Endodermal cell (in vitro differentiated cells): ENCODE measurements at regions not wholly inside any gene's neighbourhood (a gene's known extent, or its start where the extent isn't known, plus 50 kb on each side); places are given as distances from the start of the nearest gene placed in this dataset.

Experiments used
- DNase-seq: peaks from one replicate; pipeline ENCODE4 v3.0.0-alpha.2; 2017
- H3K27ac ChIP-seq: 2 replicates; pipeline ENCODE4 v1.5.1; 2013; ENCODE audit warnings: mild to moderate bottlenecking, low read depth, low read length, moderate library complexity
- H3K27me3 ChIP-seq: 2 replicates; pipeline ENCODE4 v1.6.1; 2013; ENCODE audit warnings: mild to moderate bottlenecking, low read length, moderate library complexity; ENCODE audit not compliant: insufficient read depth, control insufficient read depth, poor library complexity, severe bottlenecking
- H3K36me3 ChIP-seq: 2 replicates; pipeline ENCODE4 v1.7.0; 2013; ENCODE audit warnings: mild to moderate bottlenecking, low read length, moderate library complexity; ENCODE audit not compliant: control insufficient read depth, insufficient read depth
- H3K4me1 ChIP-seq: one replicate; pipeline ENCODE4 v1.7.0; 2013; ENCODE audit warnings: low read length; ENCODE audit not compliant: control insufficient read depth, insufficient read depth
- H3K4me3 ChIP-seq: 2 replicates; pipeline ENCODE4 v1.5.1; 2013; ENCODE audit warnings: mild to moderate bottlenecking, low read length, moderate library complexity
- H3K9ac ChIP-seq: 2 replicates; pipeline ENCODE4 v1.6.1; 2013; ENCODE audit warnings: mild to moderate bottlenecking, low read length, moderate library complexity; ENCODE audit not compliant: poor library complexity, severe bottlenecking; ENCODE audit errors: extremely low read depth
- H3K9me3 ChIP-seq: 2 replicates; pipeline ENCODE4 v1.6.1; 2013; ENCODE audit warnings: mild to moderate bottlenecking, low read length, moderate library complexity; ENCODE audit not compliant: control insufficient read depth
- H3K27ac Mint-ChIP-seq: 2 replicates; pipeline ENCODE4 v1.8.0; 2020; ENCODE audit warnings: mixed read lengths
- H3K27me3 Mint-ChIP-seq: 2 replicates; pipeline ENCODE4 v1.8.0; 2021; ENCODE audit warnings: mild to moderate bottlenecking, mixed read lengths; ENCODE audit not compliant: insufficient read depth
- H3K36me3 Mint-ChIP-seq: 2 replicates; pipeline ENCODE4 v1.8.0; 2020; ENCODE audit warnings: low read depth, mixed read lengths
- H3K4me1 Mint-ChIP-seq: 2 replicates; pipeline ENCODE4 v1.8.0; 2020; ENCODE audit warnings: mixed read lengths
- H3K4me3 Mint-ChIP-seq: 2 replicates; pipeline ENCODE4 v1.8.0; 2020; ENCODE audit warnings: mild to moderate bottlenecking, moderate library complexity, mixed read lengths
- H3K9me3 Mint-ChIP-seq: 2 replicates; pipeline ENCODE4 v1.8.0; 2020; ENCODE audit warnings: mild to moderate bottlenecking, mixed read lengths
- WGBS, 2 experiments: methylation state at CpG; one replicate each; pipeline versions ENCODE4 v1.1.5 to v1.1.7; 2013; ENCODE audit warnings: missing lambda C conversion rate in 2 of 2, mixed read lengths in 1 of 2; ENCODE audit not compliant: insufficient coverage in 1 of 2, insufficient read length in 1 of 2; 5-methylcytosine and 5-hydroxymethylcytosine counted together
- TF ChIP-seq, protein P1 (sequence below): fragments of 200-600 bp; sonication (generic); conservative IDR thresholded peaks from 2 replicates; pipeline ENCODE4 v1.5.0; 2021; ENCODE audit warnings: antibody characterized with exemption, mild to moderate bottlenecking

DNA sequence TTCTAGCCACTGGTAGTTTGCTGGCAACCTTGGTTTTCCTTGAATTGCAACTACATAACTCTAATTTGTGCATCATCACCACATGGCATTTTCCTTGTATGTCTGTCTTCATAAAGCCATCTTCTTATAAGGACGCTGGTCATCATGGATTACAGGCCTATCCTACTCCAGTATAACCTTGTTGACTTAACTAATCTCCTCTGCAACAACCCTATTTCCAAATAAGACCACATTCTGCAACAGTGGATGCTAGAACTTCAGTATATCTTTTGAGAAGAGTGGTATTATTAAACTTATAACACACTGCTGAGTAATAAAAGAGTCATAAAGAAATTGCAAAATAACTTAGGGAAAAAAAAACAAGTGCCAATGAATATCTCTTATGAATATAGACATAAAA is 511.8 kb upstream of the FOXG1 start:
- Mint-ChIP-seq H3K4me1 (no peaks in the 10 kb centered on the region), H3K9me3 (no peaks in the 10 kb centered on the region), H3K27ac (no peak overlapping the region), H3K4me3 (no peak overlapping the region), H3K27me3 (no peaks in the 10 kb centered on the region), H3K36me3 (no peaks in the 10 kb centered on the region)
- 83 to 91% methylated on average over 1 of the region's 1 CpG for WGBS, 2 experiments
- no peak overlapping the region for H3K27ac ChIP-seq
- TF ChIP-seq, protein P1, sequence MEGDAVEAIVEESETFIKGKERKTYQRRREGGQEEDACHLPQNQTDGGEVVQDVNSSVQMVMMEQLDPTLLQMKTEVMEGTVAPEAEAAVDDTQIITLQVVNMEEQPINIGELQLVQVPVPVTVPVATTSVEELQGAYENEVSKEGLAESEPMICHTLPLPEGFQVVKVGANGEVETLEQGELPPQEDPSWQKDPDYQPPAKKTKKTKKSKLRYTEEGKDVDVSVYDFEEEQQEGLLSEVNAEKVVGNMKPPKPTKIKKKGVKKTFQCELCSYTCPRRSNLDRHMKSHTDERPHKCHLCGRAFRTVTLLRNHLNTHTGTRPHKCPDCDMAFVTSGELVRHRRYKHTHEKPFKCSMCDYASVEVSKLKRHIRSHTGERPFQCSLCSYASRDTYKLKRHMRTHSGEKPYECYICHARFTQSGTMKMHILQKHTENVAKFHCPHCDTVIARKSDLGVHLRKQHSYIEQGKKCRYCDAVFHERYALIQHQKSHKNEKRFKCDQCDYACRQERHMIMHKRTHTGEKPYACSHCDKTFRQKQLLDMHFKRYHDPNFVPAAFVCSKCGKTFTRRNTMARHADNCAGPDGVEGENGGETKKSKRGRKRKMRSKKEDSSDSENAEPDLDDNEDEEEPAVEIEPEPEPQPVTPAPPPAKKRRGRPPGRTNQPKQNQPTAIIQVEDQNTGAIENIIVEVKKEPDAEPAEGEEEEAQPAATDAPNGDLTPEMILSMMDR = no peak
- no peaks in the 10 kb centered on the region for H3K4me1 ChIP-seq
- H3K9me3 ChIP-seq = no peaks in the 10 kb centered on the region
- no peak overlapping the region for H3K4me3 ChIP-seq
- H3K27me3 ChIP-seq = no peaks in the 10 kb centered on the region
- no peak overlapping the region for H3K9ac ChIP-seq
- DNase-seq = no peak
- H3K36me3 ChIP-seq = no peaks in the 10 kb centered on the region

DNA sequence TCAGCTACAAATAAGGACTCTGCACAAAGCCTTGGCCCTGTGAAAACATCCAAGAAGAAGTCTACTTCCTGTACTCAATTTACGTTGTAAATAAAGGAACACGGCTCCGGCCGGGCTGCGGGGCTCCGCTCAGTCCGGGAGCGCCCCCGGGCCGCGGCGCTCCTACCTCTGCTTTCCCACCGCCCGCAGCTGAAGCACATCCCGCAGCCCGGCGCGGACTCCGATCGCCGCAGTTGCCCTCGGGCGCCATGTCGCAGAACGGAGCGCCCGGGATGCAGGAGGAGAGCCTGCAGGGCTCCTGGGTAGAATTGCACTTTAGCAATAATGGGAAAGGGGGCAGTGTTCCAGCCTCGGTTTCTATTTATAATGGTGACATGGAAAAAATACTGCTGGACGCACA is 502.3 kb upstream of the FOXG1 start:
- Histone ChIP-seq H3K9ac (no peak overlapping the region), H3K36me3 (no peaks in the 10 kb centered on the region), H3K27me3 (no peaks in the 10 kb centered on the region), H3K27ac (no peak overlapping the region), H3K9me3 (no peaks in the 10 kb centered on the region), H3K4me1 (no peaks in the 10 kb centered on the region), H3K4me3 (no peak overlapping the region)
- WGBS, 2 experiments = 84 to 93% methylated on average over 12 to 29 of the region's 29 CpGs
- H3K9me3 Mint-ChIP-seq = peaks cover 2% of the 10 kb centered on the region
- H3K4me3 Mint-ChIP-seq = peak overlapping the region; percentile 45
- TF ChIP-seq, protein P1 = peak; percentile 26
- H3K27me3 Mint-ChIP-seq = peaks cover 18% of the 10 kb centered on the region
- H3K4me1 Mint-ChIP-seq = no peaks in the 10 kb centered on the region
- H3K36me3 Mint-ChIP-seq = no peaks in the 10 kb centered on the region
- DNase-seq = no peak
- no peak overlapping the region for H3K27ac Mint-ChIP-seq

DNA sequence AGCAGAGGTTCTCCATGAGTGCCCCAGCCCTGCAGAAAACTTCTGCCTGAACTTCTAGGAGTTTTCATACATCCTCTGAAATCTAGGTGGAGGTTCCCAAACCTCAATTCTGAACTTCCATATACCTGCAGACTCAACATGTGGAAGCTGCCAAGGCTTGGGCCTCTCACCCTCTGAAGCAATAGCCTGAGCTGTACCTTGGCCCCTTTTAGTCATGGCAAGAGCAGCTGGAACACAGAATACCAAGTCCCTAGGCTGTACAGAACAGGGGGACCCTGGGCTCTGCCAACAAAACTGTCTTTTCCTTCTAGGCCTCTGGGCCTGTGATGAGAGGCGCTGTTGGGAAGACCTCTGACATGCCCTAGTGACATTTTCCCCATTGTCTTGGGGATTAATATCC is 494.3 kb upstream of the FOXG1 start:
- H3K4me3 Mint-ChIP-seq = no peak overlapping the region

More for the DNA sequence above, 494.3 kb upstream of the FOXG1 start:
- no peaks in the 10 kb centered on the region for H3K4me1 Mint-ChIP-seq
- no peak overlapping the region for H3K9ac ChIP-seq
- H3K27me3 Mint-ChIP-seq = no peaks in the 10 kb centered on the region
- no peak for DNase-seq
- WGBS, 2 experiments = 88 to 97% methylated on average over 1 of the region's 1 CpG
- TF ChIP-seq, protein P1 = no peak
- no peak overlapping the region for H3K27ac ChIP-seq
- H3K36me3 ChIP-seq = no peaks in the 10 kb centered on the region
- H3K27ac Mint-ChIP-seq = no peak overlapping the region
- no peaks in the 10 kb centered on the region for H3K9me3 Mint-ChIP-seq
- H3K4me1 ChIP-seq = no peaks in the 10 kb centered on the region
- H3K27me3 ChIP-seq = no peaks in the 10 kb centered on the region
- H3K36me3 Mint-ChIP-seq = no peaks in the 10 kb centered on the region
- no peak overlapping the region for H3K4me3 ChIP-seq
- H3K9me3 ChIP-seq = no peaks in the 10 kb centered on the region
